K562 (cell line): ENCODE measurements at regions not wholly inside any gene's neighbourhood (a gene's known extent, or its start where the extent isn't known, plus 50 kb on each side); places are given as distances from the start of the nearest gene placed in this dataset.

Experiments
- CTCF ChIP-seq, 3 experiments: IDR thresholded peaks in 2 of 3; conservative IDR thresholded peaks in 1 of 3; 2 replicates each; pipeline ENCODE4 v1.5.1; 2011 to 2012; ENCODE audit warnings: low read length in 3 of 3, mild to moderate bottlenecking in 3 of 3, control low read depth in 2 of 3, improper control_type of control experiment in 1 of 3, inconsistent platforms in 1 of 3, low read depth in 1 of 3, mixed read lengths in 1 of 3, moderate library complexity in 1 of 3; ENCODE audit not compliant: insufficient read depth in 2 of 3
- RFX5 ChIP-seq: IDR thresholded peaks from 2 replicates; pipeline ENCODE4 v1.6.1; 2011; ENCODE audit warnings: low read depth, mild to moderate bottlenecking, improper control_type of control experiment, low read length
- ZBTB1 ChIP-seq: sonication (generic); formaldehyde crosslinking; IDR thresholded peaks from 2 replicates; pipeline ENCODE4 v1.8.1; 2023; ENCODE audit warnings: missing genetic modification reagents, low read depth, mild to moderate bottlenecking, borderline replicate concordance
- ZBTB17 ChIP-seq: fragments of 450-650 bp; formaldehyde crosslinking; IDR thresholded peaks from 2 replicates; pipeline ENCODE4 v1.4.0; 2020; ENCODE audit warnings: mild to moderate bottlenecking
- ZFP30 ChIP-seq: fragments of 250-450 bp; sonication (Bioruptor Pico); IDR thresholded peaks from 2 replicates; pipeline ENCODE4 v1.8.0; 2022; ENCODE audit warnings: moderate library complexity, mild to moderate bottlenecking, inconsistent platforms, borderline replicate concordance
- ZNF134 ChIP-seq: fragments of 250-450 bp; sonication (Bioruptor Pico); conservative IDR thresholded peaks from 2 replicates; pipeline ENCODE4 v1.4.0; 2020
- ZNF146 ChIP-seq: IDR thresholded peaks from one replicate; pipeline ENCODE4 v1.6.1; 2018; ENCODE audit warnings: missing compliant biosample characterization; ENCODE audit not compliant: unreplicated experiment

GRCh38 chr3:174346141-174346540 is 513.0 kb upstream of the NAALADL2 start:
- TF ChIP-seq ZNF146 (CRISPR knock-in tag) = no peak
- no peak for TF ChIP-seq ZNF134 (CRISPR knock-in tag)
- TF ChIP-seq ZBTB17 (CRISPR knock-in tag) = no peak
- no peak for TF ChIP-seq ZBTB1
- no peak for TF ChIP-seq RFX5
- no peak for TF ChIP-seq CTCF (IDR thresholded peaks at IDR 0.05 in 2 of 3, conservative IDR thresholded peaks at IDR 0.05 in 1 of 3; ENCODE audit: insufficient read depth in 2 of 3, low read depth in 1 of 3, low read length in 3 of 3)
- TF ChIP-seq ZFP30 = no peak
